GDM1 (cell line): ENCODE measurements at regions not wholly inside any gene's neighbourhood (a gene's known extent, or its start where the extent isn't known, plus 50 kb on each side); places are given as distances from the start of the nearest gene placed in this dataset.

Source experiments
- DNase-seq: peaks from one replicate; lab custom pipeline; 2025; lab: John Stamatoyannopoulos, UW

DNA sequence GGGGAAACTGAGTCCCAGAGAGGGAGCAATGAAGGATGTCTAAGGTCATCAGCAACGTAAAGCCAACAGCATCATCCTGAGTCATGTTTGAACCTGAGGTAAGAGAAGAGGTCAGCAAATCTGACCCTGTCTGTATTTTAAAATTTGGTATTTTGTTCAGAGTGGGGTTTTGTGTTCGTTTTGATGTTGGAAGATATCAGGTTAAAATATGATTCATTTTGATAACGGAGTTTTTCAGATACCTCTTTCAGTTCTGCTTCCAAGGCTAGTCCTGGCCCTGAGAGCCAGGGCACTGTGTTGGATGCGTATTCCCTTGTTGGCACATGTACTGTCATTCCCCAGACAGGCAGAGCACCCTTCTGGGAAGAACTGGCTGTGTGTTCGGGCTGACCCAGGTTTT lies 291.0 kb downstream of the NSG2 start:
- DNase-seq, result no peak

DNA sequence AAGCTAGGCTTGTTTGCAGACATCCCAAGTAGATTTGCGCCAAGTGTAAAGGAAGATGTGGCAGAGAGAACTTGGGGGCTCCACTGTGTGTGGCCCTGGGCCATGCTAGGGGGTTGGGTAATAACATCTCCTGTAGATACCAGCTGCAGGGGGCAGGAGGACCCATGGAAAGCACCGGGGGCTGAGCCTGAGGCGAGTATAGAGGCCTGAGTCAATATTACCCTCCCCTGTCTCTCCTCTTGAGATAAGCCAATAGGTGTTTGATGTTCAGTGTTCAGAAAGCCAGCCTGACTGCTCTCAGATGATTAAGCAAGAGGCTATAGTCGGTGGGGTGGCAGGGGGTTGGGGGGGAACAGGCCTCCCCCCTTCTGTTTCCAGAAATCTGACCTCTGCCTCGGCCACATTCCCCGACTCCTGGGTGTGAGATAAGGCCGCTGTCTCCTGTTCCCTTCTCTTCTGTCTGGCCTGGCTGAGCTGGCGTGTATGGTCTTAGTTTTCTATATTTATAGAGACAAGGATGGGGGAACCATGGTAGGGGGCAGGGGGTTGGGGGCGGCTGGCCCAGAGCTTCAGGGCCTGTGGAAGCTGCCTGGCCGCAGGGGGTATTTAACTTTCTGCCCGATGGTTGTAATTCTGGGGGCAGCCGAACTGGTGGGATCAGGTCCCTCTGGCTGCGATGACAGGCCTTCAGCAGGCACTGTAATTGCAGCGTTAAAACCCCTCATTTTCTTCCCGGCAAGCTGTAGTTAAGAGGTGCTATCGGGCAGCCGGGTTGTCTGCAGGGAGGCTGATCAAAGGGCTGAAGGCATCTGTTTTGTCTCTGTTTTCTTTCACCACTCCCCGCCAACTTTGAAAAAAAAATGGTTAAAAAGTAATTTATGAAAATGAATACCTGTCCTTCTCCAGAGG lies 292.0 kb downstream of the NSG2 start:
- DNase-seq, result no peak

DNA sequence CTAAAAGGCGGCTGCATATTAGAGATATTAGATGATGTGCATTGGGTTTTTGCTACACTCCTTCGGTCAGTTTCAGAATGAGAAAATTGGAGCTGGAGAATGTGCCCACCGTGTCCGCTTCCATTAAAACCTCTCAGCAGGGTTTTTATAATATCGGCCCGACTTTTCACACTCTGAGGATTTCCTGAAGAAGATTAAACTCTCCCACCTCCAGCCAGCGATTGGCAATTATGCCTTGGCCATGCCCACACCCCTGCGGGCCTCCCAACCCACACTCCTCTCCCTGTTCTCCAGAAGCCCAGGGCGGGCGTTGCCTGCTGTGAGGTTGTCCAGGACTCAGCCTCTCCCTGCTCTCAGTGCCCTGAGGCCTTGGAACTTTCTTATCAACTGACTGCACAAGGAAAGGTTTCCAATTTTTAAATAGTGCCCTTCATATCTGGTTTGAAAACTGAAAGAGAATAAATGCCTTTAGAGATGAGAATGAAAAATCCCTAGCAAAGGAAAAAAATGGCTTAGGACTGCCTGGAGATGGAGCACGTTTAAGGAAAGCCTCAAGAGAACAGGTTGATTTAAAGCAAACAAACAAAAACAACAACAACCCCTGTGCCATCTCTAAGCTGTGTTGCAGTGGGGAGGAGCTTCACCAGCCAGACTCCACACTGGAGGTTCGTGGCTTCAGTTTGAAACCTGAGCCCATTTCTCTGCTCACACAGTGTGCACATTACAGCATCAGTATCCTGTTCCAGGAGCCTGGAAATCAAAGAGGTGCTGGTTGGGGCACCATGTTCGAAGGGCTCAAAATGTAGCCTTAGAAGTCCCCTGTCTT lies 292.9 kb downstream of the NSG2 start:
- DNase-seq, result no peak

DNA sequence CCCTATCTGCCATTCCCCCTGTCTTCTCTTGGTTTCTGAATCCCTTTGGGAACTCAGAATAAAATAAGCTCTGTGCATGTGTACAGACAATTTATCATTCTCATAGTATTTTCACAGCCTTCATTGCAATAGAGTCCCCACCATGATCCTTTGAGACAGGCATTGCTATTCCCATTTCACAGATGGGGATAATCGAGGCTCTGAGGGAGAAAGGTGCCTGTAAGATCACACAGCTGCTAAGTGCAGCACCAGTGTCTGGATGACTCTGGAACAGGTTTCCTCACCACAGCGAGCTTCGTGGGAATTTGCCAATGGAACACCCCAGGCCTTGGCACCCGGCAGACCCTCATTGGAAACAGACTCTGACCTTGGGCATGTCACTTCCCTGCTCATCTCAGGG lies 293.6 kb downstream of the NSG2 start:
- DNase-seq, result no peak

DNA sequence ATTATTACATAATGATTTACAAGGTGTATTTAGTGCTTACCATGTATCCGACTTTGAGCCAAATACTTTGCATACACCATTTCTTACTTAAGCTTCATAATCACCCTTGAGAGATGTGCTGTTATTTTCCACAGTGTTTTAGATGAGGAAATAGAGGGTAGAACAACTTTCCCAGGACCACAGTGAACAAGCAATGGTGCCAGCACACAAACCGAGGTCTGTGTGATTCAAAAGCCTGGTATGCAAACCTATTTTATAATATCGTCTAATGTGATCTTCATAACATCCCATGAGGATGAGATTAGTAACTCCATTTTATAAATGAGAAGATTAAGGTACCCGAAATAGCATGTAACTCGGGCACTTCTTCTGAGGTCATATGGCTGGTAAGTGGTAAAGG lies 294.7 kb downstream of the NSG2 start:
- DNase-seq, result no peak

DNA sequence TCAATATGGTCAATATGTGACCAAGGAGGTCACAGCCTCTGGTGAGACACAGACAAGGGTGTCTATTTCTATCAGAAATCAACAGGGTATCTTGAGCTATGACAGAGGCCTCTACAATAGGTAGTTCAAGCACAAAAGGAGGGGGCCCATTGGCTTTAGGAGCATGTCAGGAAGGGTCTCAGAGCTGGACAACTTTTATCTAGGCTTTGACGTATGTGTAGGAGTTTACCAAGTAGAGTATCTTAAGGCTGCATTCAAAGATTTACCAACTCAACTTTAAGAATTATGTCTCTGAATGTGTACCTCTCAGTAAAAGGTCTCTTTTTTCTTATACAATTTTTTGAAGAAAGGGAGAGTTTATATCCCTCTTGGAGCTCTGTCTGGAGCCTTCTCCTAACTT lies 297.2 kb downstream of the NSG2 start:
- no peak for DNase-seq

DNA sequence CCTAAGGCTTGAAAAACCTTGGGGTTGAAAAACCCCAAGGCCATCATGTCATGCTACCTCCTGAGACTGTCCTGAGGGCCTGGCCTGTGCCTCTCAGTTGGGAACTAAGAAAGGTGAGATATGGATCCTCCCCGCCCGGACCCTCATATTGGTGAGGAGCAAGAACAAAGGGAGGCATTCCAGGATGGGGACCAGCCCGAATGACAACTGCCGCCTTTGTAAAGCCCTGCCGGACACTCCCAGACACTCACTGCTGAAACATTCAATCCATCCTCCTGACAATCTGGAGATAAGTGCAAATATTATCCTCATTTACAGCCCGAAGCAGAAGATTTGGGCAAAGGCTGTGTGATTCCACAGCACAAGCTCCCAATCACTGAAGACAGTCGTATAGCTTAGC lies 298.3 kb downstream of the NSG2 start:
- DNase-seq, result no peak

DNA sequence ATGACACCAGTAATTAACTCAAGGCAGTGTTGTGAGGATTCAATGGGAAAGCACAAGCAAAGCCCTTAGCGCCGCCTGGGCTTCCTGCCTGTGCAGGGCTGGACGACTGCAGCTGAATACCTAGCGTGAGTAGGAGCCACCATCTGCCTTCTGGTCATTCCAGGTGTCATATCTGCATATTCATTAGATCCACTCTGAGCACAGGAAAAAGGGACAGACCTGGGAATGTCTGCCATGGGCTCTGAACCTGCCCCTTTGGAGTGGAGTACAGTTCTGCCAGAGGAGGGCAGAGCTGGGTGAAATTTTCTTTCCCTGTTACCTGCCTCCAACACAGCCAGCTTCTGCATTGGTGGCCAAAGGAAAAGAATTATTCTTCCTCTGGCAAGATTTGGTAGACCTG lies 298.8 kb downstream of the NSG2 start:
- DNase-seq, result no peak

DNA sequence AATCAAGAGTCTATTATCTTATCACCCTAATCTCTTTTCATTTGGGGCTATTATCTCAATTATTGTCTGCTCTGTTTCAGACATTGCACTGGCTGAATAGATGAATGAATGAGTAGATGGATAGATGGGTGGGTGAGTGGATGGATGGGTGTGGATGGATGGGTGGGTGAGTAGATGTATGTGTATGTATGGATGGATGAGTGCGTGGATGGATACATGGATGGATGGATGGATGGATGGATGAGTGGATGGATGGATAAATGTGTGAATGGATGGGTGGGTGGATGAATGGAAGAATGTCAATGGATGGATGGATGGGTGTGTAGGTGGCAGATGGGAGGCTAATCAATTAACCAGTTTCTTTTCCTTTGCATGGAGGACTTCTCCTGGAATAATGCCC lies 301.7 kb downstream of the NSG2 start:
- no peak for DNase-seq

DNA sequence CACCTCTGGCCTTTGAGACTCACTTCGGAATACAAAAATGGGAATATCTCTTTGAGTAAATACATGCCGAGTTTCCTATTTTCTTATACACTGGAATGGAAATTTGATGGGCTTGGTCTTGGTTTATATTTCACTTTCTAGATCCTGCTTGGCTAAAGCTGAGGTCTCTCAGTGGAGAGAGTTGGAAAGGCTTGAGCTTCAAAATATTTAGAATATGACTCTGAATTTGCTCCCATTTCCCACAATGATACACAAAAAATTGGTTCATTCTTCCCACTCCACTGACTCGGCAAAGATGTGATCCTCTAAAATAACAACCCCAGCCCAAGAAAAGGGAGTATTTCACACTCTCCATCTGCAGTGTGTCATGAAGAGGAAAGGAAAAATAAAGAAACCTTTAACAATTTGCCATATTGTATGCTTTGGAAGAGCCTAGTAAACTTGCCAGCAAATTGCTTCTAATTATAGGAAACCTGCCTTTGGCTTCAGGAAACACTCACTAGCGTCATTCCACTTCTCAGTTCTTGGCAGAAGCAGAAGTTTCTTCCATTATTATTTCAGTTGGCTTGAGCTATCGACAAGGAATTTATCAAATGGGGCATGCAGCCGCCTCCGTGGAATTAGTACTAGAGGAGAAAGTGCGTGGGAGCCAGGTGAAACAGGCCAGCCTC lies 302.9 kb downstream of the NSG2 start:
- peak; percentile 14 for DNase-seq

DNA sequence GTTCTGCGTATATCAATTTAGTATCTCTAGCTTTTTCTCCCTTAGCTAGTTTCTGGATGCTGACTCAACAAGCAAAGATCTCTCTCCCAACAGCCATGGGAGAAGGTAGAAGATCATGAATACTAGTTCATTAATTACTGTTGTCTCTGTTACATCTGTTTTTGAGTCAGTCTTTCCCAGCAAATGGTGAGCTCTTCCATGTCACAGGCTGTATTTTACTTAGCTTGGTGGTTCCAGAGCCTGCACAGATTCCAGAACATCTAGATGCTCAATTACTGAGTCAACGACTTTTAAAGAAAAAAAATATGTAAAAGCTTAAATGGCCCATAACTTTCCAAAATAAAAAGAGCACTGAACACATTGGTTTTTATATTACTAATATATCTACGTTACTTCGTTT lies 307.2 kb downstream of the NSG2 start:
- DNase-seq, result no peak

DNA sequence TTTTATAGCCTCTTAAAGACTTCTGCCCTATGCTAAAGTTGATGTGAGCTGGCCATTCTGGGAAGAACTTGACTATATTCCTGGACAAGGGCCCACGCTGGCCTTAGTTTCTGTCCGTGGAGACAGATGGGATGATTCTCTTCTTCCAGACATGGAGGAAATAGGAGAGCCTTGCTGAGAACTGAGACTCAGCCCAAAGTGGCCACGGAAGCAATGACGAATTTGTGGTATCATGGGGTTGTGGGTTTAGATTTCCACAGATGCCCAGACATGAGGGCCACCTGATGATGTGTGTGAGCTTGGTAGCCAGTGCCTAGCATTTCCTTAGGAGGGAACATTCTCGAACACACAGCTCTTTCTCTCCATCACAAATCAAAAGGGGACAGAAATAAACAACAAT lies 309.1 kb downstream of the NSG2 start:
- no peak for DNase-seq

DNA sequence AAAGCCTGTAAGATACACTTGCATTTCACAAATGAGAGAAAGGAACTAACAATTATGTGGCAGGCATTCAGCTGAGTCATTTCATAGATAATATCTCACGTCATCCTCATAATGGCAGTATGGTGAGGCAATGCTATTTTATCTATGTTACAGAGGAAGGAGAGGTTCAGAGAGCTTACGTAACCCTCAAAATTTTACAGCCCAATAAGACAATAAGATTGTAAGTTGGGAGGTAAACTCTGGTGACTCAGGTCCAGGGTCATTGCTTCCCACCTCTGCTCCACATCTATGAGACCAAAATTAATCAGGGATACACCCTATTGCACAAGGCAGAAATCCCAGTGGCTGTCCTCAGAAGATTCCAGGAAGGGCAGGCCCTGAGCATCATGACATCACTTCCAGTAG lies 309.7 kb downstream of the NSG2 start:
- no peak for DNase-seq

DNA sequence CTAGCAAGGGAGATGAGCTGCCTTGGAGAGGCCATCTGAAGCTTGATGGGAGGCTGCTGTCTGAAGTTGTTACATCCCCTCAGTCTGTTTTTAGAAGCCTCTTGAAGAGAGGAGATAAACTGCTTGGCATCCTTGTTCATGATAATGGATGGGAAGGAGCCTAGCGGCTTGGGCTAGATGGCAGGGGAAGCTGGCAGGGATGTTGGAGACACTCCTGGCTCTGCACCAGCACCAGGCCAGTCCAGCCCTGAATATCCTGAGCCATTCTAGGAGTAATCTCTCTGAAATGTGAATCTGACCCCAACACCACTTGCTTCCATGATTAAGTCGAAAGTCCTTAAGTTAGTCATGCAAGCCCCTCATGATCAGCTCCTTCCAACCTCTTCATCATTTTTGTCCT lies 310.5 kb downstream of the NSG2 start:
- no peak for DNase-seq

DNA sequence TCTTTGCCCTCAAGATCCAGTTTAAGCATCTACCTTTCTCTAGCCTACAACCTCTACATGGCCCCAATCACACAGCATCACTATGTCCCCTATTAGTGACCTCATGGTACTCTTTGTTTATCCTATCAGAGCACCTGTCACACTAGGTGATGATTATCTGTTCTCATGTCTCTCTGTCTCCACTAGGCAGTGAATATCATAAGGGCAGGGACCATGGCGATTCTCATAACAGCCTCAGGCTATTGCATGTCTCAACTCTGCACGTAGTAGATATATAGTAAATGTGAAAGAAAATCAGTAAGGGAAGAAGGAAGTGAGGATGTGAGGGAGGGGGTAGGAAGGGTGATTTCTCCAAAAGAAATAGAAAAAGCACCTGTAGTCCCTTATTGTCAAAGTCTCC lies 311.0 kb downstream of the NSG2 start:
- no peak for DNase-seq

DNA sequence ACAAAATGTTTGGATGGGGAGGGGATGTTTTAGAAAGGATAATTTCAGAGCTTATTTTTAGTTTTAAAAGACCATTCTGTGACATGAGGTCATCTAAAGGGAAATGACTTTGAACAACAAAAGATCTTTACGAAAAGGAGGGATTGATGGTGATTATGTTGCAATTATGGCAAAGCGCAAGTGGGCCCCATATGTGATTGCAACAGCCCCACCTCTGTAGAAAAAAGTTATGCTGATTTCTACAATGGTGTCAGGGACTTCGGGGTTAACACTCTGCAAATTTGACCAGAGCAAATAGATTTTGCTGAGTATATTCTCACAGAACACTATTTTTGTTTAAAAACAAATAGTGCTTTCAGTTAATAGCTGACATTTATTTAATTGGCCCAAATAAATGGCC lies 312.8 kb downstream of the NSG2 start:
- DNase-seq, result no peak

DNA sequence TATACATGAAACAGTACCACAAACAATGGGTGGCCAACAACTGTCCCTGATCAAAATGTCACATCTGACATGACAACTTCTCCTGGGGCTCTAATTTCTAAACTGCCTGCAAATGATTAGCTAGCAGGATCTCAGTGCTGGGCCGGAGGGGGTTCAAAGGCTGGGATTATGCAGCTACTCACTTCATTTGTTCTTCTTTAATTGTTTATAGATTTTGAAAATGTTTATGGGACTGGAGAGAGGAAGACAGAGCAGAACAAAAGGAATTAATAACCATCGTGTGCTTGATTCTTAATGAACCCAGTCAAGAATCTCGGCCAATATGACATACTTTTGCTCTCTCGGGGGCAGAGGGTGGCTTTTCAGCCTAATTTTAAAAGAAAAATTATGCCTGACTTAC lies 313.6 kb downstream of the NSG2 start:
- DNase-seq, result no peak

DNA sequence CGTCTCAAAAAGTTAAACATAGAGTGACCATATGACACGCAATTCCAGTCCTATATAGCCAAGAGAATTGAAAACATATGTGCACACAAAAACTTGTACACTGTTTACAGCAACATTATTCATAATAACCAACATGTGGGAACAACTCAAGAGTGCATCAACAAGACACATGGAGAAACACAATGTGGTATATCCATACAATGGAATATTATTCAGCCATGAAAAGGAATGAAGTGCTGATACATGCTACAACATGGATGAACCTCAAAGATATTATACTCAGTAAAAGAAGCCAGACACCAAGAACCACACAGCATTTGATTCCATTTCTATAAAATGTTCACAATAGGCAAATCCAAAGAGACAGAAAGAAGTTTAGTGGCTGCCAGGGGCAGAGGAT lies 317.0 kb downstream of the NSG2 start:
- no peak for DNase-seq

DNA sequence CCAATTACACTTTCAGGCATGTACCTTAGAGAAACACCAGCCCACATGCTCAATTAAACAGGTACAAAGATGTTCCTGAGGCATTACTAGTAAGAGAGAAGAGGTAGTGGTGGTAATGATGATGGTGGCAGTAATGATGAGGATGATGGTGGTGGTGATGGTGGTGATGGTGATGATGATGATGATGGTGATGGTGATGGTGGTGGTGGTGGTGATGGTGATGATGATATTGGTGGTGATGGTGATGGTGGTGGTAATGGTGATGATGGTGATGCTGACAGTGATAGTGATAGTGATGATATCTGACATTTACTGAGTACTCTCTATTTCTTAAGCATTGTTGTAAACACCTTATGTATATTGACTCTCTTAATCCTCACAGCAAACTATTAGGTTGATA lies 318.4 kb downstream of the NSG2 start:
- DNase-seq, result no peak

DNA sequence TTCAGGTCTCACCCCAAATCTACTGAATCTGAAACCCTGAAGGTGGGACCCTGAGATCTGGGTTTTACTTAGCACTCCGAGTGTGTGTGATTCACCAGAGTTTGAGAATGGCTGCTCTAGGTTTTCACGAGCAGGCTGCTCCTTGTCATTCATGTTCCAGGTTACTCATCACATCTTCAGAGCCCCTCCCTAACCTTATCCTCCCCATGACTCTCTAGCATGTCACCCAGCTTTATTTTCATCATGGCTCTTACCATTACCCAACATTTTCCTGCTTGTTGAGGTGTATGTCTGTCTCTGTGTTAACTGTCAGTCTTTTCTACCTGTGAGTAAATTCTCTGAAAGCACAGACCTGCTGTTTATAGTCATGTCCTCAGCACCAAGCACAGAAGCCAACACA lies 319.2 kb downstream of the NSG2 start:
- no peak for DNase-seq

DNA sequence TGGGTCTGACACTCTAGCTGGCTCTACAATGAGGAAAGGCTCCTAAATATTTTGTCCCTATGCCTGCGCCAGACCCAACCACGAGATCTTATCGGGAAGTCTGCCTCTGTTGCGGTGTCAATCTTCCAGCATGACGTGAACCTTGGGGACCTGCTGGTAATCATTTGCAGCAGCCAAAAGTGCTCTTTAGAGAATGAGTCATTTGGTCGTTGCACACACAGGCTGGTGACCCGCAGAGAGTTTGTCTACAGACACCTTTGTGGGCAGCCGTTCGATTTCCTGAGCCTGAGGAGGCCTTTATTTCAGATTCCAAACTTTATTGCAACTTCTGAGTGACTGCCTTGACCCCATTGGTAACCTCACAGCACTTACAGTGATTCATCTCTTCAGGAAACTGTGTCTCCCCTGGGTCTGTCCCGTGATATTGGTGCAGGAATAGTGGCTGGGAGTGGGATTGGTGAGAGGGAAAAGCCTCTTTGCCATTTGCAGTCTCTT lies 326.1 kb downstream of the NSG2 start:
- DNase-seq, result peak; percentile 53

DNA sequence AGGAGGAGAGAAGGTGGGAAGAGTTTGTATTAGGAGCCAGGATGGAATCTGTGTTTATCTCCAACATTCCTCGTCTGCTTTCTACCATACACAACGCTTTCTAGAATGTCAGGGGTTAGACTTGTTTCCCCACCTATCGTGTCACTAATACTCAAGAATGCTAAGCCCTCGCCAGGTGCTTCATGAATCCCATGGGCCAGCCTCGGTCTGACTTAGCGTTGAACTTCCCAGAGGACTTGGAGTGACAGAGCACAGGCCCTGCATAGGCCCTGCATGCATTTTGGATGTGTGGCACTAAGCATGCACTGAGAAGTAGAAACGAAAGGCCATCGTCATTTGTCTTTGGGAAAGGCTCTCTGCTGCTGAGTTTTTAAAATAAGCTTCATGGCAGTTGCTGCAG lies 328.7 kb downstream of the NSG2 start:
- no peak for DNase-seq

DNA sequence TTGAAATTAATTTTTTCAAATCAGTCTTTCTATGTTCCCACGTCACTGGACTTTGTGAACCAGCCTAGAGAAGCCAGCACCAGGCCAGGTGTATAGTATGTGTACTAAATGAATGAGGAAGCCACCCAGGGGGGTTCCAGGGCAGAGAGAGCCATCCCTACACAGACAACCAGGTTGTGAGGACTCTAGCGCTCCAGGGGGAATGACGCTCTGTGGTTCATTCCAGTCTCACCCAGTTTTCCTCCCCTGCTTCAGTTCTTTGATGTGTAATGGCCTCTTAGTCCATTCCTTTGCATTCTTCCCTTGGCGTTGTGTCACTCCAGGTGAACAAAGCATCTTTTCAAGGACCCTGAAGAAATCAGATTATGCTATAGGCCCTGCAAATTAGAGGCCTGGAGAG lies 330.6 kb downstream of the NSG2 start:
- no peak for DNase-seq
